ENCODE measurements at regions not wholly inside any gene's neighbourhood (a gene's known extent, or its start where the extent isn't known, plus 50 kb on each side); places are given as distances from the start of the nearest gene placed in this dataset.
"Not testable (repeated sequence)": the region's sequence is repeated elsewhere in the genome, so short reads cannot be mapped to it uniquely, and the experiment has no call there.

DNA sequence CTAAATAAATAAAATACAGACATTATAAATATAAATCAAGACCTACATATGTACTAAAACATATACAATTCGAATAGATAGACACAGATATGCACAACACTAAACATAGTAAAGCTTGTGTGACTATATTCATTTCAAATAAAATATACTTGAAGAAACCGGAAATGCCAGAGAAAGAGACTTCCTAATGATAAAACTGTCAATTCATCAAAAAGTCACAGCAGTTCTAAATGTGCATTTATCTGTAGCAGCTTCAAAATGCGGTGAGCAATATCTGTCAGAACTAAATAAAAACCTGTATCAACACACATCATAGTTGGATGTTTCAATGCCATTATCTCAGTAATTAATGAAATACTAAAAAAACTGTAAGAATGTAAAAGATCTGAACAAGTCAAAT, 86.1 kb upstream of the IGFBPL1 start:
- not testable (repeated sequence) for TF ChIP-seq EP300 (conservative IDR thresholded peaks at IDR 0.05; ENCODE audit: poor library complexity, severe bottlenecking); SMC3 (conservative IDR thresholded peaks at IDR 0.05; ENCODE audit: poor library complexity); MXI1 (conservative IDR thresholded peaks at IDR 0.05; ENCODE audit: poor library complexity, severe bottlenecking)
- TF ChIP-seq, protein P1, sequence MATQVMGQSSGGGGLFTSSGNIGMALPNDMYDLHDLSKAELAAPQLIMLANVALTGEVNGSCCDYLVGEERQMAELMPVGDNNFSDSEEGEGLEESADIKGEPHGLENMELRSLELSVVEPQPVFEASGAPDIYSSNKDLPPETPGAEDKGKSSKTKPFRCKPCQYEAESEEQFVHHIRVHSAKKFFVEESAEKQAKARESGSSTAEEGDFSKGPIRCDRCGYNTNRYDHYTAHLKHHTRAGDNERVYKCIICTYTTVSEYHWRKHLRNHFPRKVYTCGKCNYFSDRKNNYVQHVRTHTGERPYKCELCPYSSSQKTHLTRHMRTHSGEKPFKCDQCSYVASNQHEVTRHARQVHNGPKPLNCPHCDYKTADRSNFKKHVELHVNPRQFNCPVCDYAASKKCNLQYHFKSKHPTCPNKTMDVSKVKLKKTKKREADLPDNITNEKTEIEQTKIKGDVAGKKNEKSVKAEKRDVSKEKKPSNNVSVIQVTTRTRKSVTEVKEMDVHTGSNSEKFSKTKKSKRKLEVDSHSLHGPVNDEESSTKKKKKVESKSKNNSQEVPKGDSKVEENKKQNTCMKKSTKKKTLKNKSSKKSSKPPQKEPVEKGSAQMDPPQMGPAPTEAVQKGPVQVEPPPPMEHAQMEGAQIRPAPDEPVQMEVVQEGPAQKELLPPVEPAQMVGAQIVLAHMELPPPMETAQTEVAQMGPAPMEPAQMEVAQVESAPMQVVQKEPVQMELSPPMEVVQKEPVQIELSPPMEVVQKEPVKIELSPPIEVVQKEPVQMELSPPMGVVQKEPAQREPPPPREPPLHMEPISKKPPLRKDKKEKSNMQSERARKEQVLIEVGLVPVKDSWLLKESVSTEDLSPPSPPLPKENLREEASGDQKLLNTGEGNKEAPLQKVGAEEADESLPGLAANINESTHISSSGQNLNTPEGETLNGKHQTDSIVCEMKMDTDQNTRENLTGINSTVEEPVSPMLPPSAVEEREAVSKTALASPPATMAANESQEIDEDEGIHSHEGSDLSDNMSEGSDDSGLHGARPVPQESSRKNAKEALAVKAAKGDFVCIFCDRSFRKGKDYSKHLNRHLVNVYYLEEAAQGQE (IDR thresholded peaks at IDR 0.05; ENCODE audit: borderline replicate concordance) = not testable (repeated sequence)
- TF ChIP-seq, protein P2, sequence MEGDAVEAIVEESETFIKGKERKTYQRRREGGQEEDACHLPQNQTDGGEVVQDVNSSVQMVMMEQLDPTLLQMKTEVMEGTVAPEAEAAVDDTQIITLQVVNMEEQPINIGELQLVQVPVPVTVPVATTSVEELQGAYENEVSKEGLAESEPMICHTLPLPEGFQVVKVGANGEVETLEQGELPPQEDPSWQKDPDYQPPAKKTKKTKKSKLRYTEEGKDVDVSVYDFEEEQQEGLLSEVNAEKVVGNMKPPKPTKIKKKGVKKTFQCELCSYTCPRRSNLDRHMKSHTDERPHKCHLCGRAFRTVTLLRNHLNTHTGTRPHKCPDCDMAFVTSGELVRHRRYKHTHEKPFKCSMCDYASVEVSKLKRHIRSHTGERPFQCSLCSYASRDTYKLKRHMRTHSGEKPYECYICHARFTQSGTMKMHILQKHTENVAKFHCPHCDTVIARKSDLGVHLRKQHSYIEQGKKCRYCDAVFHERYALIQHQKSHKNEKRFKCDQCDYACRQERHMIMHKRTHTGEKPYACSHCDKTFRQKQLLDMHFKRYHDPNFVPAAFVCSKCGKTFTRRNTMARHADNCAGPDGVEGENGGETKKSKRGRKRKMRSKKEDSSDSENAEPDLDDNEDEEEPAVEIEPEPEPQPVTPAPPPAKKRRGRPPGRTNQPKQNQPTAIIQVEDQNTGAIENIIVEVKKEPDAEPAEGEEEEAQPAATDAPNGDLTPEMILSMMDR (IDR thresholded peaks at IDR 0.05; ENCODE audit: poor library complexity, severe bottlenecking) = not testable (repeated sequence)
- TF ChIP-seq POLR2AphosphoS5 (IDR thresholded peaks at IDR 0.05) = peak; percentile 44
